Activated naive CD4-positive, alpha-beta T cell treated with anti-CD3 and anti-CD28 coated beads, Interleukin-2, amount 10 ng/mL, durations not matched to agents 7 days and 5 days (primary cell): ENCODE measurements at regions not wholly inside any gene's neighbourhood (a gene's known extent, or its start where the extent isn't known, plus 50 kb on each side); places are given as distances from the start of the nearest gene placed in this dataset.

Experiments
- CTCF ChIA-PET: fragments of 350-600 bp; sonication (Branson Sonifier 250); formaldehyde crosslinking; loops from one replicate; lab custom pipeline; 2021; ENCODE audit warnings: antibody characterized with exemption; lab: Charles Lee
- DNase-seq: peaks from one replicate; pipeline ENCODE4 v3.0.0-alpha.2; 2020
- H3K27ac Mint-ChIP-seq: one replicate; pipeline ENCODE4 v1.8.0; 2021; ENCODE audit warnings: mild to moderate bottlenecking, moderate library complexity, mixed read lengths
- H3K27me3 Mint-ChIP-seq: one replicate; pipeline ENCODE4 v1.8.0; 2021; ENCODE audit warnings: mild to moderate bottlenecking, mixed read lengths
- H3K36me3 Mint-ChIP-seq: one replicate; pipeline ENCODE4 v1.8.0; 2021; ENCODE audit warnings: mixed read lengths
- H3K4me1 Mint-ChIP-seq: one replicate; pipeline ENCODE4 v1.8.0; 2021; ENCODE audit warnings: mixed read lengths
- H3K4me3 Mint-ChIP-seq: one replicate; pipeline ENCODE4 v1.8.0; 2021; ENCODE audit warnings: mild to moderate bottlenecking, moderate library complexity, mixed read lengths
- H3K9me3 Mint-ChIP-seq: one replicate; pipeline ENCODE4 v1.8.0; 2021; ENCODE audit warnings: mixed read lengths

DNA sequence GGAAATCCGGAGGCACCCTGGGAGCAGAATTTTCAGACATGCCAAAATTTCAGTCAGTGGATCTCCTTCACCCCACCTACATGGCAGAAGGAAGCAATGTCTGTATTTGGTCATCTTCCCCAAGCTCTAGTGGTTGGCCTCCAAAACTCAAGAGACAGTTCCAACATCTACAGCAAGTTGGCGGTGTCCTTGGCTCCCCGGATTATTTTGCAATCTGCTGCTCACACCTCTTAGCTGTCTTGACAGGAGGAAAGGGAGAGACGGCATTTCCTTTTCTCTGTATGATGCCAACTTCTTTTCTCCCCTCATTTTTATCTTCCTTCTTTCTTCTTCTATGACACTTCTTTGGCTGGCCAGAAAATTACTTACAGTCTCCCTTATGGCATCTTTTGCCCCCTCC is 159.9 kb downstream of the SUCLA2 start:
- no peak overlapping the region for H3K4me3 Mint-ChIP-seq
- no peak overlapping the region for H3K27ac Mint-ChIP-seq
- no peaks in the 10 kb centered on the region for H3K36me3 Mint-ChIP-seq
- H3K9me3 Mint-ChIP-seq, result no peaks in the 10 kb centered on the region
- CTCF ChIA-PET, result no interaction called here
- no peak for DNase-seq
- peaks cover 6% of the 10 kb centered on the region for H3K27me3 Mint-ChIP-seq
- H3K4me1 Mint-ChIP-seq, result no peaks in the 10 kb centered on the region

DNA sequence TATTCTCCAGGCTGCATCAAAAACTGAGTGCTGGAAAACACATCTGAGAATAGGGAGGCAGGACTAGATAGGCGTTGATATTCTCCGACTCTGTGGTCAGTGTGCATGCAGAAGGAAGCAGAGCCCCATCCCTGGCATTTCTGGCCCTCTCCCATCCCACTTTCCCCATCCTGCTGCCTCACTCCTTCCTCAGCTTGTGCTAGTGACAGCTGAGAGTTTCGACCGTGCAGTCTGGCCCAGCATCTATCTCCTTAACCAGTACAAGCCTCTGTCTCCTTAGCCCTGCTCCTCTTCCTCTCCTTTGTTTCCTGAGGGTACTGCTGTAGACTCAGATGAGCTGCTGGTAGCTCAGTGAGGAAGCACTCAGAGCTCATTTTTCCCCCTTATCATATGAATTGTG is 163.2 kb downstream of the SUCLA2 start:
- Mint-ChIP-seq H3K27me3 (no peaks in the 10 kb centered on the region), H3K36me3 (no peaks in the 10 kb centered on the region), H3K9me3 (no peaks in the 10 kb centered on the region), H3K27ac (no peak overlapping the region), H3K4me3 (no peak overlapping the region), H3K4me1 (no peaks in the 10 kb centered on the region)
- CTCF ChIA-PET, result interaction anchor here (0.6 kb wide), 1 partner anchor 15 kb away, joined by 3 read pairs; no protein-coding TSS in a partner anchor
- no peak for DNase-seq

DNA sequence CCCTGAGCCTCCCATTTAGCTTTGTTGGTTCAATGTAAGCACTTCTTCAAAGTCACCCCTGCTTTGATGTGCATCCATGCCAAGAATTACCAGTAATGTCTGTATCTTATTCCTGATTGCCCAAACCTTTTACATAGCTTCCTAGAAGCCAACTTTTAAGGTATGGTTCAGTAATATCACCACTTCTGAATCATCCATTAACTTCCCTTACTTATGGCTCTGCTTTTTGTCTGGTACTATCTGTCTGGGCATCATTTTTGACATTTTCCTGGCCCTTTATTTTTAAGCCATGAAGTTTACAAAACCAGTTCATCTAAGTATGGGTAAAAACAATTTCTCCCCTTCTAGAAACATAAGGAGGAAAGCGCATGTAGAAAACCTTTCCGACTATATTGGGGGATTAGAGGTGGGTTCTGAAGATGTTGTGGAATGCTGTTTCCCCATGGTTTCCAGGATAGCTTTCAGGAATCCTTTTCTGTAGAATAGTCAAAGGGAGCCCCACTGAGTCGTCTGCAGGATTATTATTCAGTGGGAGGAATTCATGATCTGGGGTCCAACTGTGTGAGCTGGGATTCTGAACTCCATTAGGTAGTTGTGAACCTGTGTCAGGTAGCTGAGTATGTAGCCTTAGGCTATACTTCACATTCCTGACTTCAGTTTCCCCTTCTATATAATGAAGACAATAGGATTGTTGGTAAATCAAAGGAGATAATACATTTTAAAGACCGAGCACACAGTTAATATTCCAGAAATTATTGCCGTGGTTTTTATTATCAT is 163.8 kb downstream of the SUCLA2 start:
- no peak for DNase-seq
- Mint-ChIP-seq H3K9me3 (no peaks in the 10 kb centered on the region), H3K27me3 (no peaks in the 10 kb centered on the region), H3K4me1 (no peaks in the 10 kb centered on the region), H3K36me3 (no peaks in the 10 kb centered on the region), H3K27ac (no peak overlapping the region), H3K4me3 (no peak overlapping the region)
- CTCF ChIA-PET, result interaction anchor here (0.6 kb wide), 1 partner anchor 15 kb away, joined by 3 read pairs; no protein-coding TSS in a partner anchor

DNA sequence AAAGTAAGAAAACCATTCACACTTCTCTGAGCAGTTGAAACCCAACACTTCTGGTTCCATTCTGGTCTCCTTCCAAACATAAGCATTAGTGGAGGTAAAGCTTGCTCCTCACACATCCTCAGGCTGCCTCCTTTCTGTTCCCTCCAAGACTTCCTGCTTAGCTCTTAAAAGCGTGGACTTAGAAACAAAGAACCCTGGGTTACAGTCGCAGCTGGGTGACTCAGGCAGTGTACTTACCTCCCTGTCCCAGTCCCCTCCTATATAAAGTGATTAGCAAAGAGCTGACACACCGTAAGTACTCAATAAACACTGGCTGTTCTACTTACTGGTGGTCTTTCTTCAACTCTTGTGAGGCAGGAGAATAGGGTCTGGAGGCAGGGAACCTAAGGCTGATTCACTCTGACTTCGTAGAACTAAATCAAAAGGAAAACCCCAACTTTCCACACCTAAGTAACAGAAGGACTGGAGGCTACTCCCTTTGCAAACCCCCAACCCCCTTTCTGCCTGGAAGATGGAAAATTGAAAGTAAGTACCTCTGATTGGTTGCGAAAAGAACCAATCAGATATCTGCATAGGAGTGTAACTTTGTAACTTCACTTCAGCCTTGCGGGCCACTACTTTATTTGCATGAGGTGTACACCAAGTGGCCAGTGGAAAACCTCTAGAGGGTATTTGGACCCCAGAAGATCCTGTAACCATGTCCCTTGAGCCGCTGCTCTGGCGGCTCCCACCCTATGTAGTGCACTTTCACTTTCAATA is 165.4 kb downstream of the SUCLA2 start:
- no peak overlapping the region for H3K4me3 Mint-ChIP-seq
- H3K36me3 Mint-ChIP-seq, result no peaks in the 10 kb centered on the region
- H3K27ac Mint-ChIP-seq, result no peak overlapping the region
- DNase-seq, result no peak
- no peaks in the 10 kb centered on the region for H3K27me3 Mint-ChIP-seq
- no peaks in the 10 kb centered on the region for H3K9me3 Mint-ChIP-seq
- H3K4me1 Mint-ChIP-seq, result no peaks in the 10 kb centered on the region
- CTCF ChIA-PET, result no interaction called here

DNA sequence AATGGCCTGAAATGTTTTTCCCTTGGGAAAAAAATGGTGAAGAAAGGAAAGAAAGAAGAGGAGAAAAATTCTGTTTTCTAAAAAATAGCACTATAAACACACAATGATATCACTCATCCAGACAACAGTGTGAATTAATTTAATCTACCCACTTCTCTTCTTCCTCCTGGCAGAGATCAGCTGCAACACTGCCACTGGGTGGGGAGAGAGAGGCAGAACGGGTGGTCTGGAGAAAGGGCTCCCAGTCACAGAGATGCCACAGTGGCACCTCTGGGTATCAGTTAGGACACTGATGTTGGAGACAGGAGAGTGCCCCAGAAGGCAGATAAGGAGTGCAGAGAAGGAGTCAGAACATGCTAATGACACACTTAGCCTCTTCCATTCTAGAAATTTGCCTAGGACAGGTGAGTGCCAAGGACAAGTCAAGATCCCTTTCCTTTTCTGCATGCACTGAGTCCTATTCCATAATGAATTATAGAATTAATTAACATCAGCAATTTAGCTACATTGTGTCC is 168.6 kb downstream of the SUCLA2 start:
- Mint-ChIP-seq H3K27ac (no peak overlapping the region), H3K9me3 (no peaks in the 10 kb centered on the region), H3K4me1 (no peaks in the 10 kb centered on the region), H3K36me3 (no peaks in the 10 kb centered on the region), H3K4me3 (no peak overlapping the region), H3K27me3 (no peaks in the 10 kb centered on the region)
- no peak for DNase-seq
- CTCF ChIA-PET, result no interaction called here

DNA sequence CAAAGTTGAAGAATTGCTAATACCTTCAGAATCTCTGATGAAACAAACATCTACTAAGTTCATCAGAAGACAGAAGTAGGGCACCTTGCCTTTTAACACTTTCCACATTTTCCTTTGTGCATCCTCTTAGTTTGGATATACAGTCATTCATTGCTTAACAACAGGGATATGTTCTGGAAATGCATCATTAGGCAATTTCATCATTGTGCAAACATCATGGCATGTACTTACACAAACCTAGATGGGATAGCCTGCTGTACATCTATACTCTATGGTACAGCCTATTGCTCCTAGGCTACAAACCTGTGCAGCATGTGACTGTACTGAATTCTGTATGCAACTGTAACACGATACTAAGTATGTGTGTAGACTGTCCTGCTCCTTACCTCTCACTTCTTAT is 169.8 kb downstream of the SUCLA2 start:
- H3K27me3 Mint-ChIP-seq, result no peaks in the 10 kb centered on the region
- no peaks in the 10 kb centered on the region for H3K4me1 Mint-ChIP-seq
- H3K4me3 Mint-ChIP-seq, result no peak overlapping the region
- CTCF ChIA-PET, result no interaction called here
- H3K27ac Mint-ChIP-seq, result no peak overlapping the region
- no peak for DNase-seq
- H3K9me3 Mint-ChIP-seq, result no peaks in the 10 kb centered on the region
- H3K36me3 Mint-ChIP-seq, result no peaks in the 10 kb centered on the region

DNA sequence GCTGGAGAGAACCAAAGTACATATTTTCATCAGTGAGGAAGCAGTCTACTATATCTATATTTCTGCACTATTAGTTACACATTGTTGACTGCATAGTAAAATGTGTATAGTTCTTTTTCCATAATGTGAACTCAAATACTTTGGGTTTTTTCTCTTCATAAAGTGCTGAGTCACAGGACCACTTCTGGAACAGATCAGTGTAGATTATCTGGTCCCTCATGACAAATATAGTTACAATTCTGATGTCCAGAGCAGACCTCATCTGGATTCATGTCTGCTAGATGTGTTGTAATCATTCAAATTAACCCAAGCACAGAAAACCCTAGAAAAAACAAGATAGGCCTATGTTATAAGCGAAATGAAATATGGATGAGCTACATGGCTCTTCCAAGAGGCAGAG is 171.4 kb downstream of the SUCLA2 start:
- peaks cover 13% of the 10 kb centered on the region for H3K9me3 Mint-ChIP-seq
- no peak for DNase-seq
- no peaks in the 10 kb centered on the region for H3K27me3 Mint-ChIP-seq
- no peak overlapping the region for H3K4me3 Mint-ChIP-seq
- H3K4me1 Mint-ChIP-seq, result no peaks in the 10 kb centered on the region
- no peak overlapping the region for H3K27ac Mint-ChIP-seq
- H3K36me3 Mint-ChIP-seq, result no peaks in the 10 kb centered on the region
- CTCF ChIA-PET, result no interaction called here

DNA sequence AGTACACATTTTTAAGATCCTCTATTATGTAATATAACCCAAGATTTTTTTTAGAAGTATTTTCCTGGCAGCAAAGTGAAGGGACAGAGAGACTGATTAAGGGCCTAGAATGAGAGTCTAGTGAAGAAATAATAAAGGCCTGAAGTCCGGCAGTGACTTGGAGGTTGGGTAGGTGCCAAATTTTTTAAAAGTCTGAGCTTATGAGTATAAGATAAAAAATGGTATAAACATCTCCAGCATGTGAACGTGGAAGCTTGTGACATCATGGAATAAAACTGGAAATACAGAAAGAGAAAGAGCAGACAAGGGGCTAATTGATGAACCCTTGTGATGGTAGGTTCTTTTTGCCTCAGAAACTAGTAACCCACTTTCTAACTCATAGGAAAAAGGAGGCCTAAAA is 174.6 kb downstream of the SUCLA2 start:
- Mint-ChIP-seq H3K27me3 (no peaks in the 10 kb centered on the region), H3K36me3 (no peaks in the 10 kb centered on the region), H3K9me3 (peaks cover 16% of the 10 kb centered on the region), H3K4me3 (no peak overlapping the region), H3K27ac (no peak overlapping the region), H3K4me1 (no peaks in the 10 kb centered on the region)
- CTCF ChIA-PET, result no interaction called here
- no peak for DNase-seq

DNA sequence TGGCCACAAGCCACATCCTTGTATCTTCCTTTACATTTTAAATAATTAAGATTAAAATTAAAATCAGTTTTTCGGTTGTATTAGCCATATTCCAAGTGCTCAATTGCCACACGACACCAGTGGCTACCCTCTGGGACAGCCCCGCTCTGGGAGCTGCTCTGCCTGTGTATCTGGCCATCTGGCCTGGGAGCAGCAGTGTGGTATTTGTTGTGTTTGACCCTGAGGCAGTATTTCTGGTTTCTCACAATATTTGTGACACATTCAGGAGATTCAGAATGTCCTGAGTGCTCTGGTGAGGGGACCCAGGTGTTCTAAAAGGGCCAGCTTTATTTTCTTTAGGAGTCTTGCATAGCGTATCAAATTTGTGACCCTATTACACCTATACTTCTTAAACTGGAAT is 179.0 kb downstream of the SUCLA2 start:
- Mint-ChIP-seq H3K4me3 (no peak overlapping the region), H3K36me3 (no peaks in the 10 kb centered on the region), H3K9me3 (peaks cover 16% of the 10 kb centered on the region), H3K27ac (no peak overlapping the region), H3K27me3 (no peaks in the 10 kb centered on the region), H3K4me1 (no peaks in the 10 kb centered on the region)
- CTCF ChIA-PET, result no interaction called here
- DNase-seq, result no peak

DNA sequence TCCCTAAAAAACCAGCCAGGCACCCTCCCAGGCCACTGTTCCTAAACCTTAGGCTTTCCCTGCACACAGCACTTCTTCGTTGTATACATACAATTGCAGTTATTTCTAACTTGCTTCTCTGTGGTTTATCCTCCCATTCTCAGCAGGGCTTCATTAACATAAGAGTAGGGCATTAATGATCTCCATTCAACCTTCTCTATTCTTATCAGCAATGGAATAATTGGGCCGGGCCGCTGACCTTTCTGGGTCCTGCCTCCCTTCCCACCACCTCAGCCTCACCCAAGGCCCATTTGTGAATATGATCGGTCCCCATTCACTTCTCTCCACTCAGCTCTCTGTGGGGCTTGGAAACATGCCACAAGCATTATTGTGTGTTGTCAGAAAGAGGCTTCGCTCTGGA is 184.2 kb downstream of the SUCLA2 start:
- CTCF ChIA-PET, result no interaction called here
- H3K9me3 Mint-ChIP-seq, result no peaks in the 10 kb centered on the region
- no peak overlapping the region for H3K27ac Mint-ChIP-seq

DNA sequence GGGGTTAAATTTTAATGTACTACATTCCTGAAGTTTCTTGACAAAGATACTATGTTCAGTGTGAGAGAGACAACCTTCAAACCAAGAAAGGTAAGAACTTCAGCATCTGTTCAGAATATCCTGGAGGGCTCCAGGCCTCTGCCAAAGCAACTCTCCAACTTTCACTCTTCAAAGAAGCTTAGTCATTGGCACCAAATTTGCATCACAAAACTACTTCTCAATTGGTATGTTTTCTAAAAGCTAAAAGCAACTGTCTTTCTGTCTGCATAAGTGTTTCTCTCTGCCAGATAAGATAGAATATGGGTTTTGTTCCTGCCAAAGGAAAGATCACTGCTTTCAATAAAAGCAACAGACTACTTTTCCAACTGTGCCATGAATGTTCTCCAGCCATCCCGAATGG is 187.4 kb downstream of the SUCLA2 start:
- Mint-ChIP-seq H3K9me3 (no peaks in the 10 kb centered on the region), H3K36me3 (no peaks in the 10 kb centered on the region), H3K4me1 (no peaks in the 10 kb centered on the region), H3K27ac (no peak overlapping the region), H3K27me3 (no peaks in the 10 kb centered on the region), H3K4me3 (no peak overlapping the region)
- CTCF ChIA-PET, result no interaction called here
- no peak for DNase-seq

More for the DNA sequence above, 184.2 kb downstream of the SUCLA2 start:
- Mint-ChIP-seq H3K4me3 (no peak overlapping the region), H3K36me3 (no peaks in the 10 kb centered on the region), H3K27me3 (no peaks in the 10 kb centered on the region), H3K4me1 (no peaks in the 10 kb centered on the region)
- DNase-seq, result no peak

DNA sequence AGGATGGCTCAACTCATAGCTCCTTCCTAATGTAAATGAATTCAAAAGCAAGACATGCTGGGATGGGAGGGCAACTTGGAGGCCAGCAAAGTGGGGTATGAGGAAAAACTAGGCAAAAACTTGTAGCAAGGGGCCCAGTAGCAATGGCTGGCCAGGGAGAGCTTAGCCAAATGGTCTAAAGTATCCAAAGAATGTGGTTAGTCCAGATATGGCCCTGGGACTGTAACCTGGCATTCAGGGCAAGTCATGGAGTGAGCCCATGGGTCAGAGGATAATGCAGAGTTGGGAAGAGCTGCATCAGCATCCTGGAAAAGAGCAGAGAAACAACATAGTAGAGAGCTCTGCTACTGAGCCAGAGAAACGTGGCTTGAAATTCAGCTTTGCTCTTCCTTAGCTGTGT is 191.7 kb downstream of the SUCLA2 start:
- CTCF ChIA-PET, result interaction anchor here (0.7 kb wide), 1 partner anchor 11 kb away, joined by 3 read pairs; no protein-coding TSS in a partner anchor
- H3K4me3 Mint-ChIP-seq, result no peak overlapping the region
- no peaks in the 10 kb centered on the region for H3K36me3 Mint-ChIP-seq

DNA sequence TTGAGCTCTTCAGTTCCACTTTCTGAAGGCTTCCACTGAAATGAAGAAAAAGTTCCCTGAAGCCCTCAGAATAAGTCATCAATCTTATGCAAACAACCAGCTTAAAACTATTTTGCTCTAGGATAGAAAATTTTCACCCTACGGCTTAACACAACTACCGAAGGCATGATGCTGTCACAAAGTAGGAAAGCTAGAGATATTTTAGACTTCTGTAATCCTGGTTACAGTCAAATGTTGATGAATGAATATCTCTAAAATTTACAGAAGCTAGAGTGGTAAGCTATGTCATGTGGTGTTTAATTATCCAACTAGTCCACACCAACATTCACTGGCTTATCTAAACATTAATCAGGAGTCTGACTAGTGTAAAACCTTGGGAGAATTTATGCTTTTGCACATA is 197.9 kb downstream of the SUCLA2 start:
- Mint-ChIP-seq H3K27me3 (peaks cover 4% of the 10 kb centered on the region), H3K27ac (no peak overlapping the region), H3K4me3 (no peak overlapping the region), H3K36me3 (no peaks in the 10 kb centered on the region), H3K4me1 (no peaks in the 10 kb centered on the region), H3K9me3 (peaks cover 2% of the 10 kb centered on the region)
- no peak for DNase-seq
- CTCF ChIA-PET, result no interaction called here

More for the DNA sequence above, 191.7 kb downstream of the SUCLA2 start:
- no peaks in the 10 kb centered on the region for H3K9me3 Mint-ChIP-seq
- DNase-seq, result no peak
- no peak overlapping the region for H3K27ac Mint-ChIP-seq
- no peaks in the 10 kb centered on the region for H3K4me1 Mint-ChIP-seq
- no peaks in the 10 kb centered on the region for H3K27me3 Mint-ChIP-seq

DNA sequence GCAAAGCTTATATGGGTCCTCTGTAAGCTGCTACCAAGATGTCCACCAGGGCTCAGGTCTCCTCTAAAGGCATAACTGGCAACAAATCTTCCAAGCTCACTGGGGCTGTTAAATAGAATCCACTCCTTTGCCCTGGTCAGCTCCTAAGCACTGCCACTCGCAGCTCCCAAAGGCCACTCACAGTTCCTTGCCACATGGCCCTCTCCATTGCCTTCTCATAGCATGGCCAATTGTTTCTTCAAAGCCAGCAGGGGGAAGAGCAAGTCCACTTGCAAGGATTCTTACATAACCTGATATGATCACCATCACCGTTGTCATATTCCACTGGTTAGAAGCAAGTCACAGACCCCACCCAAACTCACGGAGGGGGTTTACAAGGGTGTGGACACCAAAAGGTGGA is 199.5 kb downstream of the SUCLA2 start:
- no peak overlapping the region for H3K27ac Mint-ChIP-seq
- DNase-seq, result no peak
- H3K9me3 Mint-ChIP-seq, result peaks cover 2% of the 10 kb centered on the region
- H3K27me3 Mint-ChIP-seq, result peaks cover 4% of the 10 kb centered on the region
- CTCF ChIA-PET, result interaction anchor here (1.5 kb wide), 1 partner anchor 104 kb away, joined by 3 read pairs; no protein-coding TSS in a partner anchor
- no peaks in the 10 kb centered on the region for H3K36me3 Mint-ChIP-seq
- no peaks in the 10 kb centered on the region for H3K4me1 Mint-ChIP-seq
- H3K4me3 Mint-ChIP-seq, result no peak overlapping the region
